GM18907 (cell line): ENCODE measurements at regions not wholly inside any gene's neighbourhood (a gene's known extent, or its start where the extent isn't known, plus 50 kb on each side); places are given as distances from the start of the nearest gene placed in this dataset.

Experiments
- ATAC-seq: cut with Tn5 transposase; IDR thresholded peaks from one replicate; pipeline ENCODE4 v1.9.1; 2021; ENCODE audit warnings: mild to moderate bottlenecking, moderate library complexity; ENCODE audit not compliant: unreplicated experiment

DNA sequence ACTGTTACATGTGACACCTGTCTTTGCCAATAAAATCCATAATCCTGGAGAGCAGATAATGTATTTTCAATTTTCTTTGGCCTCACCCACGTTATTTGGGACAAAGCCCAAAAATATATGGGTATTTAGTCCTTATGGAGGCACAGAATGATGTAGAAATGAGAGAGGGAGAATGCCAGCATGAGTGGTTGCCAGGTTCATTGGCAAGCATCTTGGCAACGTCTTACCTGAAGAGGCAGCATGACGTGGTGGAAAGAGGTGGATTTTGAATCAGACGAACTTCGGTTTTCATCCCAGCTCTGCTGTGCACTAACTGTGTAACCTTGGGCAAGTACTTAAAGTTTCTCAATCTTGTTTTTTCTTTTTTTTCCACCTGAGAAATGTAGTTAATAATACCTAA is 969.6 kb upstream of the PIK3C3 start:
- ATAC-seq: no peak

DNA sequence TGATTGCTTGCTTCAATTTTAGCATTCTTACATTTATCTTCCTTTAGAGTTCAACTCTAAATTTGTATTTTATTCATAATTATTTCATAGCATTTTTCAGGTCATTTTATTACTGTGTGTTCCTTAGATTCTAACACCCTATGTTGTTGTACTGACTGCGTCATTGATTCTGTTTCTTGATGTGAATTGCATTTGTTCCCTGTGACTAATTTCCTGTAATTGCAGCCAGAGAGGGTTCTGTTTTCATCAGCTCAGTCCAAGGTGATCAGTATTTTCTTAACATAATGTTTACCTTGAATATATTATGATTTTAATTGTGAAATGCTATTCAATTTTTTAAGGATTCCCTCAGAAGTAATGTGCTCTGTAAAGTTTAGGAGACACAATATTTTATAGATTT is 970.2 kb upstream of the PIK3C3 start:
- no peak for ATAC-seq

DNA sequence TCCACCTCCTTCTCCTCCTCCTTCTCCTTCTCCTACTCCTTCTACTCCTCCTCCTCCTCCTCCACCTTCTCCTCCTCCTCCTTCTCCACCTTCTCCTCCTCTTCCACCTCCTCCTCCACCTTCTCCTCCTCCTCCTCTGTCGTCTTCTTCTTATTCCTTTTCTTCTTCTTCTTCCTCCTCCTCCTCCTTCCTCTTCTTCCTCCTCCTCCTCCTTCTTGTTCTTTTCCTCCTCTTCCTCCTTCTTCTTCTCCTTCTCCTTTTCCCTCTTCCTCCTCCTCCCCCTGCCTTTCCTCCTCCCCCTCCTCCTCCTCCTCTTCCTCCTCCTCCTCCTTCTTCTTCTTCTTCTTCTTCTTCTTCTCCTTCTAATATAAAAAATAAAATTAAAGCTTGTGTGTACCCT is 971.2 kb upstream of the PIK3C3 start:
- no peak for ATAC-seq

DNA sequence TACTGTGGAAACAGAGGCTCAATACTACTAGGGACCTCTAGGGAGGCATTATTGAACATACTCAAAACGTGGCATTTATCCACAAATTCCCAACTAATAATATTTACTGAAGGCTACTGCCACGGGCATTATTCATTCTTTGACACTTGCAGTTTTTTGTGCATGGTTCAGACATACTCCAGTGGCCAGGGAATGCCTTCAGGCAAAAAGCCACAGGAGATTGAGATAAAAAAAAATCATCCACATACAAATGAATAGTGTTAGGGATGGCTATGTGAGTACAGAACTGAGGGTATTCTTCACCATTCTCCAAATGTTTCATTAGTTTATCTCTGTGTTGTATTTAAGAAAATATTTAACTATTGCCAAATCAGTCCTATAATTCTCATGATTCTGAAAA is 974.9 kb upstream of the PIK3C3 start:
- ATAC-seq: no peak

DNA sequence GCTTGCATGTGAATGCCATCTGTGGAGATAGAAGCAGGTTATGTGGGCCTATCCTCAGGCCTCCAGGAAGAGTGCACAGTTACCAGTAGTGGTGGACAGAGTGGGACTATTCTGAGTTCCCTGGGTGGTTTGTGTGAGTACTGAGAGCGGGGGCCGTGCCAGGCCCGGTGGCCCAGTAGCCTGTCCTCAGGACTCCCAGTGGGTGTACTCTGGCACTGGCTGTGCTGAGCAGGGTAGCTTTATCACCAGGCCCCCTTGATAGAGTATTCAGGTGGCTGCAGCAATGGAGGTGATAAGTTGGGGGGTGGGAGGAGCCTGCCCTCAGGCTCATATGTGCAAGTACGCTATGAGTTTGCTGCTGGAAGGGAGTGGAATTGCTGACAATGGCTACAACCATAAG is 979.0 kb upstream of the PIK3C3 start:
- no peak for ATAC-seq

DNA sequence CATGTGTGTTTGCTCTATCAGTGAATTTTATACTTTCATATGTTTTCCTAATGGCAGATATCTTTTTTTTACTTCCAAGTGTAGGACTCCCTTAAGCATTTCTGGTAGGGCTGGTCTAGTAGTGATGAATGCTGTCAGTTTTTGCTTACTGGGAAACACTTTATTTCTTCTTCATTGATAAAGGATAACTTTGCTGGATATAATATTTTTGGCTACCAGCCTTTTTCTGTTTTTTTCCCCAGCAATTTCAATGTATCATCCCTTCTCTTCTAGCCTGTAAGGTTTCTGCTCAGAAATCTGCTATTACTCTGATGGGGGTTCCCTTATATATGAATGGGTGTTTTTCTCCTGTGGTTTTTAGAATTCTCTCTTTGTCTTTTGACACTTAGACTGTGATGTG is 980.6 kb upstream of the PIK3C3 start:
- ATAC-seq: no peak

DNA sequence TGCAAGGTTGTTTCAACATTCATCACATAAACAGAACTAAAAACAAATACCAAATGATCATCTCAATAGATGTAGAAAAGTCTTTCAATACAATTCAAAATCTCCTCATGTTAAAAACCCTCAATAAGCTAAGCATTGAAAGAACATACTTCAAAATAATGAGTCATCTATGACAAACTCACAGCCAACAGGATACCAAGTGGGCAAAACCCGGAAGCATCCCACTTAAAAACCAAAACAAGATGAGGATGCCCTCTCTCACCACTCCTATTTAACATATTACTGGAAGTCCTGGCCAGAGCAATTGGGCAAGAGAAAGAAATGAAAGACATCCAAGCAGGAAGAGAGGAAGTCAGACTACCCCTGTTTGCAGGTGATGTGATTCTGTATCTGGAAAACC is 992.2 kb upstream of the PIK3C3 start:
- ATAC-seq: no peak

DNA sequence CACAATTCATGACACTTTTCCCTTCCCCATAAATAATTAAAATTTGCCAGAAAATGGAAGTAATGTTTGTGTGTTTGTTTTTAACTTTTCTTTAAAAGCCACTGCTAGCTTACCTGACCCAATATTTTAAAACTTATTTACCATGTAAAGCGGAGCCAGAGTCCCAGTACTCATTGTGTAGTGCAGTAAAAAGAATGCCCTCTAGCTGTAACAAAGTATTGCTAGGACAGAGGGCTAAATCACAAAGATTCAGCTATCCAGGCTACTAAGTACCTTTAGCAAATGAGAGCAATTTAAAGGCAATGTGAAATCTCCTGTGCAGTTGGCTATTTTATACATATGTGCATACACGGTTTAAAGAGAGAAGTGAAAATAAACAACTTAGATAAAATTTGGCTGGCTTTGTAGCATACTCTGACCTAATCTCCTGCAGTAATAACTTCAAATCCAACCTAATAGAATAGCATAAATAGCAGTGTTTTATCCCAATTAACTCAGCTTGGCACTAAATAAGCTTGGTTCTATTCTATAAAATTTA is 997.4 kb upstream of the PIK3C3 start:
- ATAC-seq: no peak

DNA sequence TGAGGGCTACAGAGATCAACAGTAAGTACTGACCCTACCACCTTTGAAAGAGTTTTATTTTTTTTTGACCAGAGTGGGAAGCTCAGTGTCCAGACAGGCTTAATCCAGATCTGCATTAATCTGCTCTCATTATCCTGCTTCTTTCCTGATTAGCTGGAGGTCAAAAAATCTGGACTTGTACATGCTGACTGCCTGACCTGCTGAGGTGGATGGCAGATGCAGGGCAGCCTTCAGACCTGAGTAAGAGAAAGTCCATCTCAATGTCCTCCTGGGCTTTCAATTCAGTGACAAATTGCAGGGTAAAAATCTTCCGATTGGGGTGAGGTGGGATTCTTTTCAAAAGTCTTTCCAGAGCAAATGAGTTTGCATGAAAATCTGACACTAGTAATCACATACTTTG is 998.8 kb upstream of the PIK3C3 start:
- no peak for ATAC-seq

DNA sequence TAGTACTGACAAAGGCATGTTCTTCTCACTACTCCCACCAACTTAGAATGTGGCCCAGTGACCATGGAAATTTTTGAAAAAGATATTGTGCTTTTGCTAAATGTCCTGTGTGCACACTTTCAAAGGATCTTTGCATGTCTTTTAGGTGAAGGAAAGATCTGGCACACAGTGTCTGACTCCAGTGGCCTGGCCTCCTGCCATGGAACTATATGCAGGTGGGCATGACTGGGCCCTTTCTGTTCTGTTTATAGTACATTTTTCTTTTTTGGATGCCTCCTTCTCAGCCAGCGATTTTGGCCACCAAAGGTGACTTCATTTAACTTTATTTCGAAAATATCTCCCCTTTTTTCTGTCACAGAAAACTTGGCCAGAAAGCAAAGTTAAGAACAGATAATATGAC is 999.7 kb upstream of the PIK3C3 start:
- no peak for ATAC-seq

DNA sequence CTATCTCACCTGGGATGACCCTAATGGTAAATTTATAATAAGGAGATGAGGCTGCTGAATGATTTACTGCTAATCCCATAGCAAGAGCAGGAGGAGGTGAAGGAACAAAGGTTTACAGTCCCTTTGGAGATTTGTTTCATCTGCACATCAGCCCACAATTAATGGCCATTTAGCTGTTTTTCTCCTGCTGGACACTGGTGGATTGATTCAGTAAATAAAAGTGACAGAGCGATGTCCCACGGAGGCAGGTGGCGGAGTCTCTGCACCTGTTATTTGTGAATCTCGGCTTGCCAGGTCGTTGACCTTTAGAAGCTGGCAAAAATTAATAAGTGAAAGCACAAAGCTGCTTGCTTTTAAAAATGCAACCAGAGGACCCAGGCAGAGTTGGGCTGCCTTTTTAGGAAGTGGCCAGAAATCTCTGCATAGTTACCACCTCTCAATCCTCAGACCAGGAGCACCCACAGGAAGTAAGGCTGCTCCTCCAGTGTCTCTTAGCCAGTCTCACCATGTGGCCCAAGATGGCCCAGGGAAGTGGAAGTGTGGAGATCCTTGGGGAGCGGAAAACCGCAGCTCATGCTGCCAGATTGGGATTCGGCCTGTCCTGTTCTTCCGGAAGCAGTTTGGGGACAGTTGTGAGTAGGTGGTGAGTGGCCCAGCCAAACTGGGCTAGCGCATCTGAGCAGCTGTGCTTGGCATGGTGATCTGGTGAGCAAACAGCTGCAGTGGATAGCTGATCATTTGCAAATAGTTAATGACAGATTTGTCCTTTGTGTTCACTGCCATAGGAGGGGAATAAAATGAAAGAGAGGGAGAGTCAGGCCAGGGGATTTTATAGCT is 1005.7 kb upstream of the PIK3C3 start:
- no peak for ATAC-seq

DNA sequence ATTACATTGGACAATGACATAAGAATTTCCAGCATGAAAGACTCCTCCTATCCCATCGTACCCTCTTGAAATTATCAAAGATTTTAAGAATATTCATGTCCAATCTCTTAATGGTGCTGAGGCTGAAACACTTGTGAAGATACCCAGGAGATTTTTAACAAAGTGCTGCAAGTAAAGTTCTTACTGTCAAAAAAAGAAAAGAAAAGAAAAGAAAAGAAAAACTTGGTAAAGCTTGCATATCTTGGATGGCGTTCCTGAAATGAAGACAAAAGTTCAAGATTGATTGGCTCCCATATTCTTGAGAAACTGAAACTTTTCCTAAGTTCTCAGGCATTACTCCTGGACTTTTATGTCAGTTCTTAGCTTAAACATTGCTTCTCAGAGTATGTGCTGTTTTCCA is 1010.5 kb upstream of the PIK3C3 start:
- no peak for ATAC-seq

DNA sequence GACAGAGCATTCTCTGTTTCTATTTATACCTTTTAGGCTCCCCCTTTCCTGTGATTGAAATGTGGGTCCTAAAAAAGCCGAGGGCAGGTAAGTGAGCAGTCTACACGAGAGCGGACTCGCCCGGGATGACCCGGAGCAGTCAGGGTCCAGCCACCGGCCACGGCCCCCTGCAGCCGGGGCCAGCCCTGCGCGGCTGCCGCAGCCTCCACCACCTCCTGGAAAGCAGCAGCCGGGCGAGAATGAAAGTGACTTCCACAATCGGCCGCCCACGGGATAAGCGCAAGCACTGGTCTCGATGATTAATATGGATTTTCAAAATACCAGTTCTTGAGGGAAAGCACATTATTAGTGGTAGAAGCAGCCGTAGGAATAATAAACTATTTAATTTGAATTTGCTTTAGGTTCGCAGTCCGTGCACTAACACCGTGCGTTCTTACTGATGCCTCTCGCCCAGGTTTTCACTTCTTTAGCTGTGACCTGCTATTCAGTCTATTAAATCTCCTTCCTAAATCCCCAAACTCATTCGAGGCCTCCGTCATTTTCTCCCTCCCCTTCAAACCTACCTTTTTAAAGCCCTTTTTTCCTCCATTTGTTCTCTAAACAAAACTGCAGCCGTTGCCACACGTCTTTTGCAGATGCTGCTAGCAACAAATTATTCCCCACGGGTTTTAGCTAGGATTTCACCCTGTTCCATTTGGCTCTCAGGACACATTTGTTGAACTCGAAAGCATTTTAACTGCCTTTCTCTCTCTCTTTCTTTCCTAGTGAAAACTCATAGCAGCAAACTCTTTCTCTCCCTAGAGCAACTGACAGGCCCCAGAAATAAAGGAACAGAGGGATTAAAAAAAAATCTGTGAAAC is 1015.1 kb upstream of the PIK3C3 start:
- ATAC-seq: no peak

DNA sequence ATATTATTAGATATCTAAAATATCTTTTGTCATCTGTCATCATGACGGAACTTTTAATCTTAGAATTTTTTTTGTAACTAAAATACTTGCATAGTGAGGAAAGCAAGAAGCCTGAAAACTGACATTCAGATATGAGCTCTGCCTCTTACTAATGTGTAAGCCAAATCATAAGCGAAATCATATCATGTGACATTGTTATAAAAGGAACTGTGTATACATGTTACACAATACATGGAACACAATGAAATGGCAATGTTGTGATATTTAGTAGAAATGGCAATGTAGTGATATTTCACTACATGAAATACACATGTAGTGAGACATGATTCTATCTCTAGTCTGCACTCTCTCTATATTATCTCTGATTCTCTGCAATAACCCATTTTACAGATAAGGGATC is 1016.4 kb upstream of the PIK3C3 start:
- no peak for ATAC-seq

DNA sequence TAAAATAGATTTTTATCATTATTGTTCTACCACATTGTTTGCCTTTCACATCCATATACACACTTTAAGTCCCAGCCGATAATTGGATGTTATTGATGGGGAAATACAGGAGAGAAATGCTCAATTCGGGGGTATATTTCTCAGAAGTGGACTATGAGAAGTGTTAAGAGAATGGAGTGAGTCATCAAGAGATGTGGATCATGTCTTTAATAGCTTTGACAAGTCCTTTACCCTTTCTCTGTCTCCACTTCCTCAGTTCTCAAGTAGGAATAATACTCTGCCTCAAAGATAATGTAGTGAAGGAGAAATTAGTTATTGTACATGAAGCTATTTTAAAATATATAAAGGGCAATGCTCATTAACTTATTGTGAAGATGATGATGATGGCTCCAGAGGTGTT is 1017.6 kb upstream of the PIK3C3 start:
- no peak for ATAC-seq

DNA sequence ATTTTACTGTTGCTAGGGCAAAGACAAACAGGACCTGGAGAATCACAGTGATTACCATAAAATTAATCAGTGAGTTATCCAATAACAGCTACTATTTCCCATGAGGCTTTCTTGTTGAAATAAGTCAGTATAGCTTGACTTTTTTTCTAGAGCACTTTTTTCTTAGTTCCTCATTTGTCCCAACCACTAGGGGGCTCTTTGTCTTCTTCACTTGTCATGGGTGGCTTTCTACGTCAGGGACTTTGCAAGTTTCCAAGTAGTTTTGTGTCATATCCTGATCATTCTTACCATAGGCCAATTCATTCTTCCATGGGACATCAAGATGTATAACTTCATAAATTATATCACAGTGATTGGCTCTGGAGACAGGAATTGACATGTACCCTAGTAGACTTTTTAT is 1019.6 kb upstream of the PIK3C3 start:
- ATAC-seq: no peak

DNA sequence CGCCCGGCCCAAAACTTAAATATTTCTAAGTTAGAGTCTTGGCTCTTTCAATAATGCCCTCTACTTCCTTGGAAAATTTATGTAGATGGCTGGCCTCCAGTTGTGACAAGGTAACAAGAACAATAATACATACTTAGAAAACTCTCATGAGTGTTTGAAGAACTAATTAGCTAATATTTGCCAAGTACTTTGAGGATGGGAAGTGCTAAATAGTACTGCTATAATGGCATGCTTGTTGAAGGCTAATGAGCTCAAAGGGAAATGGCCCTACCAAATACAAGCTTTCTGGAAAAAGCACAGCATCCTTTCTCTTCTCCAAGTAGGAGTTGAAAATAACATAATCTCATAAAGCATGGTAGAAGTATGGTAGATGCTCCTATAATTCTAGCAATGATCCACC is 1022.2 kb upstream of the PIK3C3 start:
- ATAC-seq: no peak

DNA sequence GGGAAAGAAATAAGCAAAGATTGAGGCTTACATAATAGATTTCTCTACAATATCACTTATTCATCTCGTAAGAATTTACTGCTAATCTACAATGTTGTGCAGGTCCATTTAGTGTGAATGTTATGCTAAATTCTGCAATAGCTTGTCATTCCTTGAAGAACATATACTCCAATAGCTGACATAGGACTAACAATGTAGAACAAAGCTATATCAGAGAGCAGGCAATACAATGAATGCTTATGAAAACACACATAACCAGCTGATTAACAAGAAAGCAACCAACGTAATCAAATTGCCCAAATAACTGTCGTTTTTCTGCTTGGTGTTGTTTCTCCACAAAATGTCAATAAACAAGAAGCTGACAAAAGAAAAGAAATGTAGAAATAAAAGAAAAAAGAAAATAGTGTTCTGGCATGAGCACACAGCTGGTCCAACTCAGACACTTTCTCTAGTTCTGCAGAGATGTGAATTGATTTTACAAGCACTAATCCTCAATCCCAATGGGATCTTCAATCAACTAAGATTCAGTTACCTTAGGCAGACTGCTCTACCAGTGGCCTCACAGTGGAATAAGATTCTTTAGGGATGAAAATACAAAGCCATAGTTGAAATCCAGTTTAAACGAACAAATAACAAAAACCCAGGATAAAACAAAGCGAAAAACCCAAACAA is 1024.7 kb upstream of the PIK3C3 start:
- no peak for ATAC-seq

DNA sequence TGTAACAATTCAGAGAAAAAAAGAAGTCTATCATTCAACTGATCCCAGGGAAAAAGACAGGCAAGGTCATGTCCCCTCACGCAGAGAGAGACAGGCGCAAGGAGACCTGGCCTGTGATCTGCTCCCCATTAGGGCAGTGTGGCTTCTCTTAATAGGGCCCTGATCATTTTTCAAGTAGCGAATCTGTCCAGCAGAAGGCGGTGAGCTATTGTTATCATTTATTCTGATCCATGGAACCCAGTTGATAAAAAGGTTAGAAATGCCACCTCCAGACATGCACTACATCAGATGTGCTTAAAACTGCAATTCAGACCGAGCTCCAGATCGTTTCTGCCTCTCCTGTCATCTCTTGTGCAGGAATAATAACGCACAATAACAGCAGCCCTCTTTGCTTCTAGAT is 1025.6 kb upstream of the PIK3C3 start:
- no peak for ATAC-seq

DNA sequence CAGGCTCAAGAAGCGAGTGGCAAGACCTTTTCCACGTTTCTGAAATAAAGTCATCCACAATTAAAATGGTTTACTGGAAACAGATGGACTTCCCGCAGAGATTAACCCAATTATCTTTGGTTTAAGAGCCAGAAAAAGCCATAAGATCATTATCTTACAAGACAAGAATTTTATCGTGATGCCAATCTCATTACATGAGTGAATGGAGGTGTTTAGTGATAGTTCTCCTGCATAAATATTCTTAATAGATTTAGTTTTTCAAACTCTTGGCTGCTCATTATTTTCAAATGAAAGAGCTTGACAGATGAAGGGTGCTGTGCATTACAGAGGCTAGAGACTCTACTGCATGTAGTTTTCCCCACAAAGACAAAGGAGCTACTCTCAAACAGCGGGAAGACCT is 1028.4 kb upstream of the PIK3C3 start:
- ATAC-seq: no peak

DNA sequence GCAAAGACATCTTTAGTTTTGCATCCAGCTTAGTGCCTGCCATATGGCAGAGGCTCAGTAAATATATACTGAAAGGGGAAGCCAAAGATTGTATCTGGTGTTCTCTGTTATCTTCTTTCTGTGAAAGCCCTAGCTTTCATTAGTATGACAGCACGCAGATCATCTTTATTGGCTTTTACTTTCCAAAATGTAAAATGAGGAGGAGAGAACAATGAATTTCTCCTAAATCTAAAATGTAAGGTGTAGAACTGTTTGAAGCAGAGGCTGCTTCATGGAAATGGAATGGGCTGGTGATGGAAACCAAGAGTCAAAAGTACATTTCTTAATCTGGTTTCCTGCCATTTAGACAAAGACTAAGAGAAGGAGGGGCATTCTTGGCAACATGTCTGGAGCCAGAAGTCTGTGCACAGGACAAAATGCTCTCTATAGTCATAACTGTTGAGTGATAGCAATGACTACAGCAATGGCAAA is 1029.9 kb upstream of the PIK3C3 start:
- ATAC-seq: no peak
